WTC11 (cell line): ENCODE measurements at regions not wholly inside any gene's neighbourhood (a gene's known extent, or its start where the extent isn't known, plus 50 kb on each side); places are given as distances from the start of the nearest gene placed in this dataset.

Experiments used
- ATAC-seq: fragments of 200-7000 bp; cut with Tn5 transposase; 2 replicates; pipeline ENCODE4 v1.10.0; 2021; ENCODE audit warnings: mild to moderate bottlenecking, moderate library complexity
- CTCF ChIA-PET: fragments of 300-600 bp; sonication (Branson Sonifier 250); formaldehyde crosslinking; loops from one replicate; lab custom pipeline; 2021; ENCODE audit warnings: antibody characterized with exemption; lab: Charles Lee
- POLR2A ChIA-PET: fragments of 350-600 bp; sonication (Branson Sonifier 250); formaldehyde crosslinking; loops from one replicate; lab custom pipeline; 2021; ENCODE audit warnings: antibody characterized with exemption; lab: Charles Lee
- DNase-seq: peaks from one replicate; pipeline ENCODE4 v3.0.0; 2021; ENCODE audit warnings: low spot score
- H3K27ac Mint-ChIP-seq: 2 replicates; pipeline ENCODE4 v1.8.0; 2021; ENCODE audit warnings: mixed read lengths
- H3K27me3 Mint-ChIP-seq: 2 replicates; pipeline ENCODE4 v1.8.0; 2021; ENCODE audit warnings: low read depth, mild to moderate bottlenecking, moderate library complexity, mixed read lengths
- H3K36me3 Mint-ChIP-seq: 2 replicates; pipeline ENCODE4 v1.8.0; 2021; ENCODE audit warnings: mixed read lengths
- H3K4me1 Mint-ChIP-seq: 2 replicates; pipeline ENCODE4 v1.8.0; 2022; ENCODE audit warnings: mixed read lengths
- H3K4me3 Mint-ChIP-seq: 2 replicates; pipeline ENCODE4 v1.8.0; 2021; ENCODE audit warnings: mild to moderate bottlenecking, moderate library complexity, mixed read lengths
- H3K9me3 Mint-ChIP-seq: 2 replicates; pipeline ENCODE4 v1.8.0; 2021; ENCODE audit warnings: mixed read lengths
- ATF2 ChIP-seq: sonication (generic); formaldehyde crosslinking; IDR thresholded peaks from 2 replicates; pipeline ENCODE4 v1.8.1; 2022; ENCODE audit warnings: low read depth, missing genetic modification reagents, borderline replicate concordance
- ETV6 ChIP-seq: sonication (generic); formaldehyde crosslinking; IDR thresholded peaks from 2 replicates; pipeline ENCODE4 v1.8.1; 2022; ENCODE audit warnings: mild to moderate bottlenecking, missing genetic modification reagents
- FOXK1 ChIP-seq: sonication (generic); formaldehyde crosslinking; IDR thresholded peaks from 2 replicates; pipeline ENCODE4 v1.8.0; 2022; ENCODE audit warnings: mild to moderate bottlenecking, moderate library complexity, missing genetic modification reagents
- GTF2I ChIP-seq: fragments of 250-450 bp; sonication (Bioruptor Pico); conservative IDR thresholded peaks from 2 replicates; pipeline ENCODE4 v1.4.0; 2021; ENCODE audit warnings: mild to moderate bottlenecking
- IRF1 ChIP-seq: sonication (generic); formaldehyde crosslinking; IDR thresholded peaks from 2 replicates; pipeline ENCODE4 v1.8.0; 2023; ENCODE audit warnings: missing genetic modification reagents
- KAT7 ChIP-seq: sonication (generic); formaldehyde crosslinking; IDR thresholded peaks from 2 replicates; pipeline ENCODE4 v1.8.1; 2023; ENCODE audit warnings: missing genetic modification reagents, mild to moderate bottlenecking, borderline replicate concordance
- MLX ChIP-seq: sonication (generic); formaldehyde crosslinking; IDR thresholded peaks from 2 replicates; pipeline ENCODE4 v1.8.1; 2023; ENCODE audit warnings: mild to moderate bottlenecking, missing genetic modification reagents, moderate library complexity
- MYBL2 ChIP-seq: sonication (generic); formaldehyde crosslinking; IDR thresholded peaks from 2 replicates; pipeline ENCODE4 v1.8.1; 2023; ENCODE audit warnings: mild to moderate bottlenecking, moderate library complexity, missing genetic modification reagents
- NFYB ChIP-seq: sonication (generic); formaldehyde crosslinking; conservative IDR thresholded peaks from 2 replicates; pipeline ENCODE4 v1.8.0; 2022; ENCODE audit warnings: low read depth, missing genetic modification reagents
- RORB ChIP-seq: fragments of 250-450 bp; sonication (Bioruptor Pico); IDR thresholded peaks from 2 replicates; pipeline ENCODE4 v1.9.0; 2021; ENCODE audit warnings: mild to moderate bottlenecking
- SOX15 ChIP-seq: fragments of 250-450 bp; sonication (Bioruptor Pico); IDR thresholded peaks from 2 replicates; pipeline ENCODE4 v1.9.0; 2021; ENCODE audit warnings: mild to moderate bottlenecking
- TP53 ChIP-seq: sonication (generic); formaldehyde crosslinking; IDR thresholded peaks from 2 replicates; pipeline ENCODE4 v1.8.1; 2023; ENCODE audit warnings: mild to moderate bottlenecking, missing genetic modification reagents
- ZNF232 ChIP-seq: sonication (generic); formaldehyde crosslinking; IDR thresholded peaks from 2 replicates; pipeline ENCODE4 v1.8.0; 2022; ENCODE audit warnings: mild to moderate bottlenecking, missing genetic modification reagents
- ZNF263 ChIP-seq: sonication (generic); formaldehyde crosslinking; IDR thresholded peaks from 2 replicates; pipeline ENCODE4 v1.8.1; 2022; ENCODE audit warnings: low read depth, mild to moderate bottlenecking, moderate library complexity, missing genetic modification reagents
- ZNF317 ChIP-seq: sonication (generic); formaldehyde crosslinking; IDR thresholded peaks from 2 replicates; pipeline ENCODE4 v1.8.1; 2023; ENCODE audit warnings: low read depth, mild to moderate bottlenecking, moderate library complexity, missing genetic modification reagents, borderline replicate concordance
- ZNF396 ChIP-seq: fragments of 250-450 bp; sonication (Bioruptor Pico); IDR thresholded peaks from 2 replicates; pipeline ENCODE4 v1.8.0; 2021; ENCODE audit warnings: mild to moderate bottlenecking, moderate library complexity, borderline replicate concordance
- ZNF423 ChIP-seq: fragments of 250-450 bp; sonication (Bioruptor Pico); IDR thresholded peaks from 2 replicates; pipeline ENCODE4 v2.1.2; 2022; ENCODE audit warnings: mild to moderate bottlenecking, moderate library complexity
- TF ChIP-seq, protein P1 (sequence below): sonication (generic); formaldehyde crosslinking; conservative IDR thresholded peaks from 2 replicates; pipeline ENCODE4 v1.8.1; 2022; ENCODE audit warnings: mild to moderate bottlenecking, missing genetic modification reagents
- TF ChIP-seq, protein P2 (sequence below): sonication (generic); formaldehyde crosslinking; IDR thresholded peaks from 2 replicates; pipeline ENCODE4 v1.8.1; 2022; ENCODE audit warnings: low read depth, mild to moderate bottlenecking, moderate library complexity, missing genetic modification reagents, borderline replicate concordance
- TF ChIP-seq, protein P3 (sequence below): sonication (generic); formaldehyde crosslinking; conservative IDR thresholded peaks from 2 replicates; pipeline ENCODE4 v1.8.1; 2023; ENCODE audit warnings: mild to moderate bottlenecking, low read depth, missing genetic modification reagents, moderate library complexity

- ATAC-seq = no peak
- ChIA-PET POLR2A (interaction anchor here (0.6 kb wide), 1 partner anchor 626 kb away, joined by 3 read pairs; no protein-coding TSS in a partner anchor), CTCF (interaction anchor here (1.0 to 1.9 kb wide), 3 partner anchors 15 to 92 kb away, joined by 3 to 5 read pairs (median 4); no protein-coding TSS in a partner anchor)
- no peaks in the 10 kb centered on the region for H3K9me3 Mint-ChIP-seq
- no peaks in the 10 kb centered on the region for H3K36me3 Mint-ChIP-seq
- no peak overlapping the region for H3K27ac Mint-ChIP-seq
- peaks cover 4% of the 10 kb centered on the region for H3K4me1 Mint-ChIP-seq
- H3K4me3 Mint-ChIP-seq = no peak overlapping the region
- DNase-seq = no peak
- H3K27me3 Mint-ChIP-seq = peaks cover 8% of the 10 kb centered on the region
- TF ChIP-seq ETV6 (CRISPR knock-in tag) (no peak), ZNF263 (no peak), IRF1 (CRISPR knock-in tag) (no peak), ZNF396 (no peak), GTF2I (CRISPR knock-in tag) (no peak), MYBL2 (CRISPR knock-in tag) (no peak), RORB (no peak), ZNF423 (CRISPR knock-in tag) (no peak), TP53 (CRISPR knock-in tag) (no peak), KAT7 (no peak), NFYB (CRISPR knock-in tag) (no peak), ZNF232 (CRISPR knock-in tag) (no peak), ATF2 (CRISPR knock-in tag) (no peak), ZNF317 (CRISPR knock-in tag) (no peak), MLX (no peak), SOX15 (CRISPR knock-in tag) (no peak), FOXK1 (CRISPR knock-in tag) (no peak)
- TF ChIP-seq, protein P1, sequence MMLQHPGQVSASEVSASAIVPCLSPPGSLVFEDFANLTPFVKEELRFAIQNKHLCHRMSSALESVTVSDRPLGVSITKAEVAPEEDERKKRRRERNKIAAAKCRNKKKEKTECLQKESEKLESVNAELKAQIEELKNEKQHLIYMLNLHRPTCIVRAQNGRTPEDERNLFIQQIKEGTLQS (CRISPR knock-in tag) = no peak
- TF ChIP-seq, protein P2, sequence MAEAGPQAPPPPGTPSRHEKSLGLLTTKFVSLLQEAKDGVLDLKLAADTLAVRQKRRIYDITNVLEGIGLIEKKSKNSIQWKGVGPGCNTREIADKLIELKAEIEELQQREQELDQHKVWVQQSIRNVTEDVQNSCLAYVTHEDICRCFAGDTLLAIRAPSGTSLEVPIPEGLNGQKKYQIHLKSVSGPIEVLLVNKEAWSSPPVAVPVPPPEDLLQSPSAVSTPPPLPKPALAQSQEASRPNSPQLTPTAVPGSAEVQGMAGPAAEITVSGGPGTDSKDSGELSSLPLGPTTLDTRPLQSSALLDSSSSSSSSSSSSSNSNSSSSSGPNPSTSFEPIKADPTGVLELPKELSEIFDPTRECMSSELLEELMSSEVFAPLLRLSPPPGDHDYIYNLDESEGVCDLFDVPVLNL (CRISPR knock-in tag) = no peak
- TF ChIP-seq, protein P3, sequence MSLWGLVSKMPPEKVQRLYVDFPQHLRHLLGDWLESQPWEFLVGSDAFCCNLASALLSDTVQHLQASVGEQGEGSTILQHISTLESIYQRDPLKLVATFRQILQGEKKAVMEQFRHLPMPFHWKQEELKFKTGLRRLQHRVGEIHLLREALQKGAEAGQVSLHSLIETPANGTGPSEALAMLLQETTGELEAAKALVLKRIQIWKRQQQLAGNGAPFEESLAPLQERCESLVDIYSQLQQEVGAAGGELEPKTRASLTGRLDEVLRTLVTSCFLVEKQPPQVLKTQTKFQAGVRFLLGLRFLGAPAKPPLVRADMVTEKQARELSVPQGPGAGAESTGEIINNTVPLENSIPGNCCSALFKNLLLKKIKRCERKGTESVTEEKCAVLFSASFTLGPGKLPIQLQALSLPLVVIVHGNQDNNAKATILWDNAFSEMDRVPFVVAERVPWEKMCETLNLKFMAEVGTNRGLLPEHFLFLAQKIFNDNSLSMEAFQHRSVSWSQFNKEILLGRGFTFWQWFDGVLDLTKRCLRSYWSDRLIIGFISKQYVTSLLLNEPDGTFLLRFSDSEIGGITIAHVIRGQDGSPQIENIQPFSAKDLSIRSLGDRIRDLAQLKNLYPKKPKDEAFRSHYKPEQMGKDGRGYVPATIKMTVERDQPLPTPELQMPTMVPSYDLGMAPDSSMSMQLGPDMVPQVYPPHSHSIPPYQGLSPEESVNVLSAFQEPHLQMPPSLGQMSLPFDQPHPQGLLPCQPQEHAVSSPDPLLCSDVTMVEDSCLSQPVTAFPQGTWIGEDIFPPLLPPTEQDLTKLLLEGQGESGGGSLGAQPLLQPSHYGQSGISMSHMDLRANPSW (CRISPR knock-in tag) = no peak
These were observed 59.1 kb downstream of the CXCL12 start for GRCh38 chr10:44325596-44326307.
